B cell (primary cell): ENCODE measurements at regions not wholly inside any gene's neighbourhood (a gene's known extent, or its start where the extent isn't known, plus 50 kb on each side); places are given as distances from the start of the nearest gene placed in this dataset.

Experiments used
- EZH2 ChIP-seq: IDR thresholded peaks from 2 replicates; pipeline ENCODE4 v1.6.1; 2012; ENCODE audit warnings: borderline replicate concordance, low read depth, mild to moderate bottlenecking, moderate library complexity, low read length; ENCODE audit not compliant: insufficient read depth, poor library complexity, severe bottlenecking
- TF ChIP-seq, protein P1 (sequence below): fragments of 200-600 bp; IDR thresholded peaks from one replicate; pipeline ENCODE4 v1.8.0; 2022; ENCODE audit warnings: antibody characterized with exemption, mild to moderate bottlenecking

DNA sequence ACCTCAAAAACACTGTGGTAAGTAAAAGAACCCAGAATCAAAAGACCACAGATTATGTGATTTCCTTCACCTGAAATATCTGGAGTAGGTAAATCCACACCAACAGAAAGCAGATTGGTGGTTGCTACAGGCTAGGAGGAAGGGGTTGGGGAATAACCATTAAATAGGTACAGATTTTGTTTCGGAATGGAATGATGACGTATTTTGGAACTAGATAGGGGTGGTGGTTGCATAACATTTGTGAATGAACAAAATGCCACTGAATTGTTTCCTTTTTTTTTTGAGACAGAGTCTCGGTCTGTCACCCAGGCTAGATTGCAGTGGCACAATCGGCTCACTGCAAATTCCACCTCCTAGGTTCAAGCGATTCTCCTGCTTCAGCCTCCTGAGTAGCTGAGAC, 100.9 kb upstream of the RBFOX1 start:
- TF ChIP-seq, protein P1, sequence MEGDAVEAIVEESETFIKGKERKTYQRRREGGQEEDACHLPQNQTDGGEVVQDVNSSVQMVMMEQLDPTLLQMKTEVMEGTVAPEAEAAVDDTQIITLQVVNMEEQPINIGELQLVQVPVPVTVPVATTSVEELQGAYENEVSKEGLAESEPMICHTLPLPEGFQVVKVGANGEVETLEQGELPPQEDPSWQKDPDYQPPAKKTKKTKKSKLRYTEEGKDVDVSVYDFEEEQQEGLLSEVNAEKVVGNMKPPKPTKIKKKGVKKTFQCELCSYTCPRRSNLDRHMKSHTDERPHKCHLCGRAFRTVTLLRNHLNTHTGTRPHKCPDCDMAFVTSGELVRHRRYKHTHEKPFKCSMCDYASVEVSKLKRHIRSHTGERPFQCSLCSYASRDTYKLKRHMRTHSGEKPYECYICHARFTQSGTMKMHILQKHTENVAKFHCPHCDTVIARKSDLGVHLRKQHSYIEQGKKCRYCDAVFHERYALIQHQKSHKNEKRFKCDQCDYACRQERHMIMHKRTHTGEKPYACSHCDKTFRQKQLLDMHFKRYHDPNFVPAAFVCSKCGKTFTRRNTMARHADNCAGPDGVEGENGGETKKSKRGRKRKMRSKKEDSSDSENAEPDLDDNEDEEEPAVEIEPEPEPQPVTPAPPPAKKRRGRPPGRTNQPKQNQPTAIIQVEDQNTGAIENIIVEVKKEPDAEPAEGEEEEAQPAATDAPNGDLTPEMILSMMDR, result no peak
- no peak for TF ChIP-seq EZH2
